ENCODE measurements at regions not wholly inside any gene's neighbourhood (a gene's known extent, or its start where the extent isn't known, plus 50 kb on each side); places are given as distances from the start of the nearest gene placed in this dataset.

DNA sequence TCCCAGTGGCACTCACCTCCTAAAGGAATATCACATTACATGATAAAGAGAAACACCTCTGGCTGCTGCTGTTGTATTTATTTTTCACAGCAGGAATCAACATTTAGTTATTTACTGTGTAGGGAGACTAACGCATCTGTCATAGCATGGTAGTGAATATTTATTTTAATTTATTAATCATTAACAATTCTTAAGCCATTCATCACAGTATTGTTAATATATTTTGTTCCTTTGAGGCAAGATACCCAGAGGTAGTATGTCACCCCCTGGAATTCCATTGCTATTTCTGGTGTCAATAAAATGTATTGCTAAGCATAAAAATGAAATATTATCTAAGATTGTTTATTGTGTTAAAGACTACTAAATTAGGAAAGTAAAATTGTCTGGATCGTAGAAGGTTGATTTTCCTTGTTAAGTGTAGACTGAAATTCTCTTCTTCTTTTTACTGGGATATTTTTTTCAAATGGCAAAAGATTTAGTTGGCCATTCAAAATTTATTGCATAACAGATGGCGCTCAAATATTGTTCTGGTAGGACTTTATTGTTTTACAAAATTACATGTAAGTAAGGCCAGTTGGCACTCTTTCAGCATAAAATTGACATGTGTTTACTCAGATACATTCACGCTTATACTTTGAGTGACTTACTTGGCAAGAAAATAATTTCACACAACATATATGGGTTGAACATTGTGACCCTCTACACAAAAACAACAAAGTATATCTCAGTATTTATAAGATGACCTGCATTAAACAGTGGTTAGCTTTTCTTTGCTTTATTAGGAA lies 1358.7 kb upstream of the SORCS1 start:
- no peak overlapping the region for H3K27ac ChIP-seq (ENCODE audit: low read depth, low read length)
- H3K4me3 ChIP-seq (ENCODE audit: low read depth, low read length): no peak overlapping the region
- POLR2A ChIA-PET: no interaction called here
- no peaks in the 10 kb centered on the region for H3K27me3 ChIP-seq (ENCODE audit: control insufficient read depth, insufficient read depth, low read length)
- no peak for DNase-seq (ENCODE audit: low read depth, low spot score)
- peaks cover 2% of the 10 kb centered on the region; the same call in 1 of the 2 replicates for H3K9me3 ChIP-seq (ENCODE audit: control insufficient read depth, insufficient read depth, low read length)
- CTCF ChIA-PET: no interaction called here
- TF ChIP-seq, protein P1, sequence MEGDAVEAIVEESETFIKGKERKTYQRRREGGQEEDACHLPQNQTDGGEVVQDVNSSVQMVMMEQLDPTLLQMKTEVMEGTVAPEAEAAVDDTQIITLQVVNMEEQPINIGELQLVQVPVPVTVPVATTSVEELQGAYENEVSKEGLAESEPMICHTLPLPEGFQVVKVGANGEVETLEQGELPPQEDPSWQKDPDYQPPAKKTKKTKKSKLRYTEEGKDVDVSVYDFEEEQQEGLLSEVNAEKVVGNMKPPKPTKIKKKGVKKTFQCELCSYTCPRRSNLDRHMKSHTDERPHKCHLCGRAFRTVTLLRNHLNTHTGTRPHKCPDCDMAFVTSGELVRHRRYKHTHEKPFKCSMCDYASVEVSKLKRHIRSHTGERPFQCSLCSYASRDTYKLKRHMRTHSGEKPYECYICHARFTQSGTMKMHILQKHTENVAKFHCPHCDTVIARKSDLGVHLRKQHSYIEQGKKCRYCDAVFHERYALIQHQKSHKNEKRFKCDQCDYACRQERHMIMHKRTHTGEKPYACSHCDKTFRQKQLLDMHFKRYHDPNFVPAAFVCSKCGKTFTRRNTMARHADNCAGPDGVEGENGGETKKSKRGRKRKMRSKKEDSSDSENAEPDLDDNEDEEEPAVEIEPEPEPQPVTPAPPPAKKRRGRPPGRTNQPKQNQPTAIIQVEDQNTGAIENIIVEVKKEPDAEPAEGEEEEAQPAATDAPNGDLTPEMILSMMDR (IDR thresholded peaks at IDR 0.05; ENCODE audit: low read depth, low read length): no peak

DNA sequence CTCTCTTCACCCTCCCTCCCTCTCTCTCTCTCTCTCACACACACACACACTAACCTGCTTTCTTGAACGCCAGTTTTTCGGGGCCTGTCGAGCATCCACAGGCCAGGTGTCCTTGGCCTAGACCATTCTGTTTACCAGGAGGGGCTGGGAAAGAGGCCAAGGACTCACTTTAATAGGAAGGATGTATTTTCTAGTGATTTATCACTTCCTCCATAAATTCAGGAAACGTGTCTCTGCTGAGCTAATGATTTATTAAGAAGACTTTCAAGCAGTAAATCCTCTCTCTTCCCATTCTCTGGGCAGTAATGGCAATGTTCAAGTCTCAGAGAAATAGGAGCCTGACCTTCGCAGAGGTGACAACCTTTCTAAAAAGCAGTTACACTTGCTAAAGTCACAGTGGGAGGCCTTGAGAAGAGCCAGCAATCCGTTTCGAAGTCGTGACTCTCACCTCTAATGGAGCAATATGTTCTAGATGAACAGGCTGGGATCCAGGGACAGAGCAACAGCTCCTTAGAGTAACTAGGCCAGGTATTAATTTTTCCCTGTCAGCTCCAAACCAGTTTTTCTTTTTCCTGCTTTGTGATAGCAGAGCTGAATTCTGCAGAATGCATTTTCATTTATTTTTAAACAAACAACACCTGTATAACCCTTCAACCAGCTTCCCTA lies 1357.5 kb upstream of the SORCS1 start:
- H3K4me3 ChIP-seq (ENCODE audit: low read depth, low read length): no peak overlapping the region
- ChIA-PET CTCF (no interaction called here), POLR2A (no interaction called here)
- H3K9me3 ChIP-seq (ENCODE audit: control insufficient read depth, insufficient read depth, low read length): peaks cover 2% of the 10 kb centered on the region; the same call in 1 of the 2 replicates
- no peak for DNase-seq (ENCODE audit: low read depth, low spot score)
- no peaks in the 10 kb centered on the region for H3K27me3 ChIP-seq (ENCODE audit: control insufficient read depth, insufficient read depth, low read length)
- TF ChIP-seq, protein P1 (IDR thresholded peaks at IDR 0.05; ENCODE audit: low read depth, low read length): no peak
- H3K27ac ChIP-seq (ENCODE audit: low read depth, low read length): no peak overlapping the region

DNA sequence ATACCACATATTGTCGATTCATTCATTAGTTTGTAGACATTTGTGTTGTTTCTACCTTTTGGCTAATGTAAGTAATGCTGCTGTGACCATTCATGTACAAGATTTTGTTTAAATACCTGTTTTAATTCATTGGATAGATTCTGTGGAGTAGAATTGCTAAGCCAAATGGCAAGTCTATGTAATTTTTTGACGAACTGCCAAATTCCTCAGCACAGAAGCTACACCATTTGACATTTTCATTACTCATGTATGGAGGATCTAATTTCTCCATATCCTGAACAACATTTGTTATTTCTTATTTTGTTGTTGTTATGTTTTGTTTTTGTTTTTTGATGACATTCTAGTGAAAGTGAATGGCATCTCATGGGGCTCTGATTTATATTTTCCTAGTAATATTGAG lies 1351.3 kb upstream of the SORCS1 start:
- no peak overlapping the region for H3K4me3 ChIP-seq (ENCODE audit: low read depth, low read length)
- ChIA-PET CTCF (no interaction called here), POLR2A (no interaction called here)
- no peak overlapping the region for H3K27ac ChIP-seq (ENCODE audit: low read depth, low read length)
- TF ChIP-seq, protein P1 (IDR thresholded peaks at IDR 0.05; ENCODE audit: low read depth, low read length): no peak
- no peak for DNase-seq (ENCODE audit: low read depth, low spot score)
- H3K27me3 ChIP-seq (ENCODE audit: control insufficient read depth, insufficient read depth, low read length): no peaks in the 10 kb centered on the region
- H3K9me3 ChIP-seq (ENCODE audit: control insufficient read depth, insufficient read depth, low read length): peaks cover 2% of the 10 kb centered on the region; the same call in 1 of the 2 replicates

DNA sequence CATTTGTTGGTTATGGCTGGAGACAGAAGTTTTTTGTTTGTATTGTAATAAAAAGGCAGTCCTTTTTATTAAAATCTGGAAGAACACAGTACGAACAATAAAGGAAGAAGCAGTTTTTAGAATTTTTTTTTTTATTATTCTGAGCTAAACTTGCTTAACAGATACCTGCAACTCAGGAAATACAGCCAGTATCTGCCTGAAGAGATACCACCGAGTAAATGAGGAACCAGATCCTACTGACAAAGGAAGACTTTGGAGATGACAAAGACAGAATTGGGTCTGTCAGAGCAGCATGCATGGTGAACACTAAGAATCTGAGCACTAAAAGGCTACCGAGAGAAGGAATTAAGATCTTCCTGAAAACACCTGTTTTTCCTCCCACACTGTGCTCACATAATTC lies 1335.9 kb upstream of the SORCS1 start:
- ChIA-PET CTCF (no interaction called here), POLR2A (no interaction called here)
- TF ChIP-seq, protein P1 (IDR thresholded peaks at IDR 0.05; ENCODE audit: low read depth, low read length): no peak
- Histone ChIP-seq H3K27ac (ENCODE audit: low read depth, low read length) (no peak overlapping the region), H3K4me3 (ENCODE audit: low read depth, low read length) (no peak overlapping the region), H3K9me3 (ENCODE audit: control insufficient read depth, insufficient read depth, low read length) (peaks cover 3% of the 10 kb centered on the region; the same call in 1 of the 2 replicates), H3K27me3 (ENCODE audit: control insufficient read depth, insufficient read depth, low read length) (no peaks in the 10 kb centered on the region)
- no peak for DNase-seq (ENCODE audit: low read depth, low spot score)

DNA sequence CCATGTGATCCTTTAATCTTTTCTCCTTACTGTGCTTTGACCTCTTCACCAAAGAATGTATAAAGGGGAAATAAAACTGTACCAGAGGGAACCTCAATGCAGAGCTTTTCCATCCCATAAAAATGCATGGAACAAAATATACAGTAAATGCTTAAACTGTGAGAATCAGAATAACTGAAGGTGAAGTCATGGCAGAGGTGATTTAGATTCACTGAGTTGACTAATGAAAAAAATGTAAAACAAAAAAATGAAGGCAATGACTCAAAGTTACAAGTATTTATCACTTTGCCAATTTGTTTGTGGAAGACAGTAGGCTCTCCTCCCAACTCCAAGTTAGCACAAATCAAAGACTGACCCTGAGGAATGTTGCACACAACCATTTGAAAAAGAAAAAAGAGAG lies 1331.6 kb upstream of the SORCS1 start:
- H3K27me3 ChIP-seq (ENCODE audit: control insufficient read depth, insufficient read depth, low read length): no peaks in the 10 kb centered on the region
- ChIA-PET CTCF (no interaction called here), POLR2A (no interaction called here)
- H3K9me3 ChIP-seq (ENCODE audit: control insufficient read depth, insufficient read depth, low read length): no peaks in the 10 kb centered on the region
- no peak overlapping the region for H3K27ac ChIP-seq (ENCODE audit: low read depth, low read length)
- TF ChIP-seq, protein P1 (IDR thresholded peaks at IDR 0.05; ENCODE audit: low read depth, low read length): no peak
- no peak overlapping the region for H3K4me3 ChIP-seq (ENCODE audit: low read depth, low read length)
- DNase-seq (ENCODE audit: low read depth, low spot score): no peak
